Brain microvascular endothelial cell (primary cell): ENCODE measurements at regions not wholly inside any gene's neighbourhood (a gene's known extent, or its start where the extent isn't known, plus 50 kb on each side); places are given as distances from the start of the nearest gene placed in this dataset.
"Not testable (repeated sequence)": the region's sequence is repeated elsewhere in the genome, so short reads cannot be mapped to it uniquely, and the experiment has no call there.

Experiments used
- DNase-seq: peaks from one replicate; pipeline ENCODE4 v3.0.0-alpha.2; 2020
- H3K27ac ChIP-seq: fragments of 250-450 bp; sonication (Bioruptor Pico); 2 replicates; pipeline ENCODE4 v1.5.1; 2020; ENCODE audit warnings: mild to moderate bottlenecking, moderate library complexity
- H3K27me3 ChIP-seq: fragments of 250-450 bp; sonication (Bioruptor Pico); replicated peaks from 2 replicates; pipeline ENCODE4 v1.5.1; 2020; ENCODE audit warnings: mild to moderate bottlenecking
- H3K36me3 ChIP-seq: fragments of 250-450 bp; sonication (Bioruptor Pico); replicated peaks from 2 replicates; pipeline ENCODE4 v1.5.1; 2020; ENCODE audit warnings: mild to moderate bottlenecking
- H3K4me3 ChIP-seq: 2 replicates; pipeline ENCODE4 v1.5.1; 2011; ENCODE audit warnings: low read depth, mild to moderate bottlenecking, control low read depth, low read length, moderate library complexity
- in situ Hi-C: cut with HindIII; loops from 2 replicates; pipeline ENCODE4 v1.10.0; 2017; ENCODE audit warnings: low sequenced_read_pairs, low pct_ligation_motif_present
- TF ChIP-seq, protein P1 (sequence below): IDR thresholded peaks from 2 replicates; pipeline ENCODE4 v1.5.1; 2011; ENCODE audit warnings: low read depth, mild to moderate bottlenecking, moderate library complexity, low read length, control low read depth, inconsistent platforms; ENCODE audit errors: missing control alignments

DNA sequence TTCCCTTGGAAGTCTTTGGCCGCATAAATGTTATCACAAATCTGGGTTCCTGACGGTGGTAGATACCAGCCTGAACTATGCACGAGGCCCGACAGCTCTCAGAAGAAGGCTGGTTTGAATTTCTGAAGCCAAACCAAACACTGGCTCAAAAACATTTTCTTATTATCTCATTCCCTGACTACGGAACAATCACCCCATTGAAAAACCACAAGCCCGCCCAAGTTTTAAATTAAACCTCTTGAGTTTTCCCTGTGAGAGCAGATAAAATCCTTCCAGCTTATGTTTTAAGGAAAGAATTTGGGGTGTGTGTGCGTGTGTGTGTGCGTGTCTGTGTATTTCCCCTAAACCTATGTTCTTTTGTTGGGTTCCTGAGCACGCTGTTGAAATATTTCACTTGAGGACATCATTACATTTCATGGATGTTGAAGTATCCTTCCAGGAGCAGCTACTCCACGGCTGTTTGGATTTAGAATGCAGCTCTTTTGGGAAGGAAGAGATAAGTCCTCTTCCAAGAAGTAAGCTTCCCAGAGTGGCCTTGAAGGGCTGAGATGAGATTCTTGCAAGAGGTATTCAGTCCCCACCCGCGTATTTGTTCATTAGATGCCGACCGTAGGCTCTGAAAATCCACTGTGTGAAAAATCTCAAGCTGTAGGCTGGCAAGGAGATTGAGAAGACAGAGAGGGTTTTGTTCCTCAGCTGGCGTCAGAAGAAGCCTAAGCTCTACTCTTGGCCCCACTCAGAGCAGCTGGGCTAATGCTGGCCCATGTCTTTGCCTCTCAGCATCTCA, 131.0 kb upstream of the NCOR2 start:
- TF ChIP-seq, protein P1, sequence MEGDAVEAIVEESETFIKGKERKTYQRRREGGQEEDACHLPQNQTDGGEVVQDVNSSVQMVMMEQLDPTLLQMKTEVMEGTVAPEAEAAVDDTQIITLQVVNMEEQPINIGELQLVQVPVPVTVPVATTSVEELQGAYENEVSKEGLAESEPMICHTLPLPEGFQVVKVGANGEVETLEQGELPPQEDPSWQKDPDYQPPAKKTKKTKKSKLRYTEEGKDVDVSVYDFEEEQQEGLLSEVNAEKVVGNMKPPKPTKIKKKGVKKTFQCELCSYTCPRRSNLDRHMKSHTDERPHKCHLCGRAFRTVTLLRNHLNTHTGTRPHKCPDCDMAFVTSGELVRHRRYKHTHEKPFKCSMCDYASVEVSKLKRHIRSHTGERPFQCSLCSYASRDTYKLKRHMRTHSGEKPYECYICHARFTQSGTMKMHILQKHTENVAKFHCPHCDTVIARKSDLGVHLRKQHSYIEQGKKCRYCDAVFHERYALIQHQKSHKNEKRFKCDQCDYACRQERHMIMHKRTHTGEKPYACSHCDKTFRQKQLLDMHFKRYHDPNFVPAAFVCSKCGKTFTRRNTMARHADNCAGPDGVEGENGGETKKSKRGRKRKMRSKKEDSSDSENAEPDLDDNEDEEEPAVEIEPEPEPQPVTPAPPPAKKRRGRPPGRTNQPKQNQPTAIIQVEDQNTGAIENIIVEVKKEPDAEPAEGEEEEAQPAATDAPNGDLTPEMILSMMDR: no peak
- Histone ChIP-seq H3K36me3 (no peaks in the 10 kb centered on the region), H3K27ac (no peak overlapping the region), H3K4me3 (no peak overlapping the region), H3K27me3 (no peaks in the 10 kb centered on the region)
- in situ Hi-C loops: no loop called here
- DNase-seq: no peak

DNA sequence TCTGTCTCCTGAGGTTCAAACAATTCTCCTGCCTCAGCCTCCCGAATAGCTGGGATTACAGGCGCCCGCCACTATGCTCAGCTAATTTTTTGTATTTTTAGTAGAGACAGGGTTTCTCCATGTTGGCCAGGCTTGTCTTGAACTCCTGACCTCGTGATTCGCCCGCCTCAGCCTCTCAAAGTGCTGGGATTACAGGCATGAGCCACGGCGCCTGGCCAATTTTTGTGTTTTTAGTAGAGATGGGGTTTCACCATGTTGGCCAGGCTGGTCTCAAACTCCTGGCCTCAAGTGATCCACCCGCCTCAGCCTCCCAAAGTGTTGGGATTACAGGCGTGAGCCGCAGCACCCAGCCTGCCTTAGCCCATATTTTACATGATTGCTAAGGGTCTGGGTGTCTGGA, 130.3 kb upstream of the NCOR2 start:
- H3K36me3 ChIP-seq, DNase-seq, in situ Hi-C loops, H3K27ac ChIP-seq, H3K27me3 ChIP-seq, H3K4me3 ChIP-seq: not testable (repeated sequence)

DNA sequence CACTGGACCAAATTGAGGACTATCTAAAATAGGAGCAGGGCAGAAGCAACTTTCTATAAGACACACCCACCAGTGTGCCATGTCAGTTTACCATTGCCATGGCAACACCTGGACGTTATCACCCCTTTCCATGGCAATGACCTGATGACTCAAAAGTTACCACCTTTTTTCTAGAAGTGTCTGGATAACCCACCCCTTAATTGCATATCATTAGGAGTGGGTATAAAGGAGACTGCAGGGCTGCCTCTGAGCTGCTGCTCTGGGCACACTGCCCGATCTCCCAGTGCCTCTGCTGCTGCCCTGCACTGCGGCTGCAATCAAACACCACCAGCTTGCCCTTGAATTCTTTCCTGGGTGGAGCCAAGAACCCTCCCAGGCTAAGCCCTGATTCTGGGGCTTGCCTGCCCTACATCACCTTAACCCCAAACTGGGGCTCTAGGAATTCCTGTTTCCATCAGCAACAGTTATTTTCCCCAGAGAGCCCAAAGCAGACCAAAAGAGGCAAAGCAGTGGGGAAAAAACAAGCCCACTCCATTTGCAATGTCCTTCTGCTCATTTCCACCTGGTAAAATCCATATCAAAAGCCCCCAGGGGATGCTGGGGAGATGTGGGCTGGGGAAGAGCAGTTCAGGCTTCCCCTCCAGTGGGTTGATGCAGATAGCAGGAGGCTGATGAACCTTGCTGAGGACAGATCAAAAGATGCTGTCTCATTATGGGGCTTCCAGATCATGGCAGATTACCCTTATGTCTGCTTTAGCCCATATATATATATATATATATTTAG, 129.5 kb upstream of the NCOR2 start:
- Histone ChIP-seq H3K4me3 (no peak overlapping the region), H3K27me3 (no peaks in the 10 kb centered on the region), H3K36me3 (no peaks in the 10 kb centered on the region), H3K27ac (no peak overlapping the region)
- TF ChIP-seq, protein P1: no peak
- in situ Hi-C loops: no loop called here
- DNase-seq: no peak

DNA sequence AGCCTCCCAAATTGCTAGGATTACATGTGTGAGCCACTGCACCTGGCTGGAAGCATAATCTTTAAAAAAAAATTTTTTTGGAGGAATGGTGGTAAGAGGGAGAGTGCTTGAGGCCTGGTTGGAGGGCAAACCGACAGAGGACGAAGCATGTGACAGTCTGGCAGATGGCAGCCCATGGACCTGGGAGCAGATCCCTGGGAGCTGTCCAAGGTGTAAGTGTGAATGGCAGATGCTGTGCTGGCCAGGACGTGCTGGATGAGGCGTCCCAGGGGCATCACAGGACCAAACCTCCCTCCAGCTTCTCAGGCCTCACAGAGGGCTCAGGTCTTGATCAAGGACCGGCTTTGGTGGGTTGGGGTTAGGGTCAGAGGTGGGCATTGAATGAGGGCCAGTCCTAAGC, 128.4 kb upstream of the NCOR2 start:
- DNase-seq: no peak
- in situ Hi-C loops: no loop called here
- no peaks in the 10 kb centered on the region for H3K36me3 ChIP-seq
- H3K27me3 ChIP-seq: no peaks in the 10 kb centered on the region
- TF ChIP-seq, protein P1: no peak
- H3K27ac ChIP-seq: no peak overlapping the region
- no peak overlapping the region for H3K4me3 ChIP-seq

DNA sequence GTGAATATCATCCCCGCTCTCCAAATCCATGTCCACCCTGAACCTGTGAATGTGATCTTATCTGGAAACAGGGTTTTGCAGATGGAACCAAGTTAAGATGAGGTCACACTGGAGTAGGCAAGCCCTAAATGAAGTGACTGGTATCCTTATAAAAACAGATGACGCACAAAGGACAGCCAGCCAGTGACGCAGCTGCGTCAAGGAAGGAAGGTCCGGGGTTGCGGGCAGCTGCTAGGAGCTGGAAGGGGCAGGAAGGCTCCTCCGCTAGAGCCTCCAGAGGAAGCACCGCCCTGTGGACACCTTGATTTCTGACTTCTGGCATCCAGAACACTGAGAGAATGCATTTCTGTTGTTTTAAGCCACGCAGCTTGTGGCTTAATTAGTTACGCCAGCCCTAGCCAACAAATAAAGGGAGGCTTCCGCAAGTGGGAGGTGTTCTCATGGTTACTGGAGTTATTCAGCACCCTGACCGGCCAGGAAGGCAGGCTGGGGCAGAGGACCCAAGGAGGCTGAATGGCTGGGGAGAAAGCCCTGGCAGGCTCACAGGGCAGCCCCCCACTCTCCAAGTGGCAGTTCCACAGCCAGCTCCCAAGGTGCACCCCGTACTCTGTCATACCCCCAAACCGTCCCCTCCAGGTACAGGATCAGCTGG, 127.6 kb upstream of the NCOR2 start:
- DNase-seq: peak; percentile 91
- in situ Hi-C loops: no loop called here
- Histone ChIP-seq H3K27ac (no peak overlapping the region), H3K36me3 (no peaks in the 10 kb centered on the region), H3K27me3 (no peaks in the 10 kb centered on the region), H3K4me3 (no peak overlapping the region)
- TF ChIP-seq, protein P1: peak; percentile 29

DNA sequence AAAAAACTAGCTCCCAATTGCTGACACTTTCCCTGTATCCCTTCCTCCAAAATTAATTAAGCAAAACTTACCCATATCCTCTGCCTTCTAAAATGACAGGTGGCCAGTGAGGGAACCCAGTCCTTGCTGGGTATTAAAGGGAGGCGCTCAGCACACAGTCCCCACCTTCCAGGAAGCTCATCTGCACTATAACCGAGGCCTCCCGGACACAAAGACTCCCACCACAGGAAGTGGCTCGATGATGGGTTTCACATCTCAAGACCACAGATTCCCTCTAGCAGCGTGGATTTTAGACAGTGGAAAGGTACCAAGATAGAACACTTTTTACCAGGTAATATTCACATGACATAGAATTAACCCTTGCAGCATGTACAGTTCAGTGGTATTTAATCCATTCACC, 126.8 kb upstream of the NCOR2 start:
- no peak for DNase-seq
- Histone ChIP-seq H3K36me3 (no peaks in the 10 kb centered on the region), H3K27me3 (no peaks in the 10 kb centered on the region), H3K4me3 (no peak overlapping the region), H3K27ac (peak overlapping the region; percentile 1)
- in situ Hi-C loops: no loop called here
- TF ChIP-seq, protein P1: no peak
